NCI-H187 treated with DMSO at 0.1 percent for 48 hours (cell line): ENCODE measurements at regions not wholly inside any gene's neighbourhood (a gene's known extent, or its start where the extent isn't known, plus 50 kb on each side); places are given as distances from the start of the nearest gene placed in this dataset.

Source experiments
- DNase-seq: peaks from one replicate; lab custom pipeline; 2025; lab: John Stamatoyannopoulos, UW

- DNase-seq: no peak
These were observed 265.2 kb upstream of the PPP2R2D start for GRCh38 chr10:131635564-131636015.

GRCh38 chr10:131636116-131636515 is 264.7 kb upstream of the PPP2R2D start:
- no peak for DNase-seq

GRCh38 chr10:131636841-131637724 is 263.7 kb upstream of the PPP2R2D start:
- no peak for DNase-seq

DNA sequence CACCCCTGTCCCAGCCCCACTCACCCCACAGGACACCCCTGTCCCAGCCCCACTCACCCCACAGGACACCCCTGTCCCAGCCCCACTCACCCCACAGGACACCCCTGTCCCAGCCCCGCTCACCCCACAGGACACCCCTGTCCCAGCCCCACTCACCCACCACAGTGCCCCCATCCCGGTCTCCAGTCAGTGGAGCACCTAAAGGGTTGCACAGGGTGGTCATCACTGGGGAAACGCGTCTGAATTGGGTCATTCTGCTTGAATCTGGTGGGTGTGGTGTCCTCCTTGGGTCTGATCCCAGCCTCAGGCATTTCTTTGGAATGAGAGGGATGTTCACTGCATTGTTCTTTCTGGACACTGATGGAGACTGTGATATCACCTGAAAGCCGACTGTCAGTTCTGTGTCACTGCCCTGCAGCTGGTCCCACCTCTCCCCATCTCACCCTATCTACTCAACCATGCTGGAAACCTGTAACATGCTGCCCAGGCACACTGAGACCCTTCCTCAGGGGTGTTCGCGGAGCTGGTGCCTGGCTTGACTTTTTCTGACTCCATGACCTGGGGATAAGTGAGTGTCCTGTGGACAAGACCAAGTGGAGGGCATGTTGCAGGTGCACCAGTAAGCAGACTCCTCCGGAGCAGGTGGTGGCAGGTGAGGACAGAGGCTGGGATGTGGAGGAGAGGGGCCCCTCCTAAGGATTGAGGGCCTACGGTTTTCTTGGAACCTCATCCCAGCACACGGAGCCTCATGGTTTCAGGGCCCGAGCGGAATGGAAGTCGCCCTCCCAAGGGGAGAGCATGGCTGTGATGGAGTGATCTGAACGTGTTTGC is 262.5 kb upstream of the PPP2R2D start:
- DNase-seq: no peak

- no peak for DNase-seq
These were observed 261.9 kb upstream of the PPP2R2D start for GRCh38 chr10:131638880-131639278.

DNA sequence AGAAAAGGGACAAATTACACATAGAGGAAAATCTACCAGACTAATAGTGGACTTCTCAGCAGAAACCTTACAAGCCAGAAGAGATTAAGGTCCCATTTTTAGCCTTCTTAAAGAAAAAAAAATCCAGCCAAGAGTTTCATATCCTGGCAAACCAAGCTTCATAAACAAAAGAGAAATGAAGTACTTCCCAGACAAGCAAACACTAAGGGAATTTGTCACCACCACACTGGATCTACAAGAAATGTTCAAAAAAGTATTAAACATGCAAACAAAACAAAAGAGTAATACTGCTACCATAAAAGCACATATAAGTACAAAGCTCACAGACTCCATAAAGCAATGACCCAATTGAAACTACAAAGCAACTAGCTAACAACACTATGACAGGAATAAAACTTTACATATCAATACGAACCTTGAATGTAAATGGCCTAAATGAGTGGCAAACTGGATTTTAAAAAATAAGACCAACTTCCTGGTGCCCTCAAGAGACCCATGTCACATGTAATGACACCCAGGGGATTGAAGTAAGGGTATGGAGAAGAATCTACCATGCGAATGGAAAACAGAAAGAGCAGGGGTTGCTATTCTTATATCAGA is 260.7 kb upstream of the PPP2R2D start:
- no peak for DNase-seq

DNA sequence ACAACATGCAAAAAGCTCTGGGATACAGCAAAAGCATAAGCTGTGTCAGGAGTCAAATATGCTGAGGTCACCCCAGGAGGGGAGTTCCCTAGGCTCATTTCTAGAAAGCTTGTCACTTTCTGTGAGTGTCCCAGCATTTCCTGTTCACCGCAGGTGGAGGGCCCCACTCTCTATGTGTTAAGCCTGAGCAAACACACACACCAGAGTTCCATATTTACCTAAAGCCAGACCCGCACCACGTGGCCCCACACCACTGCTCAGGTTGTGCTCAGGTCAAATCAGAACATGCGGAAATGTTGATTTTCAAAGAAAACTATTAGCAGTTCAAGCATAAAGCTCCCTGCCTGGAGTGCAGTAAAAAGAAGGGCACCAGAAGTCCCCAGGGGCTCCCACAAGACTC is 259.6 kb upstream of the PPP2R2D start:
- peak; percentile 0 for DNase-seq

DNA sequence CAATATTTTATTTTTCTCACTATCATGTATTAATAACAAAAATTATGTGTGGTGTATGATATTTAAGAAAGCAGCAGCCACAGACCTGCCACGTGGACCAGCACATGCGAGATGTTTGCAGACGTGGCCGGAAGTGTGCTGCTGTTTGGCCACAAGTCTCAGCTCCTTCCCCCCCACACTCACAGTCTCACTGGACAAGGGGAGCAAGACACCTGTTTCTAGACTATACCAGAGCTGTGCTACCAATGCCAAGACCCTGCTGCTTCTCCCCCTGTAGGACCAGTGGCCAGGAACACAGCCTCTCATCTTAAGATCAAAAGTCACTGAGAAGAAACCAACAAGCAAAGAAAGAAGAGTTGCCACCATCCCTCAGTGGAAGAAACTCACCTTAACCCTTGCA is 258.9 kb upstream of the PPP2R2D start:
- no peak for DNase-seq

GRCh38 chr10:131642966-131643365 is 257.8 kb upstream of the PPP2R2D start:
- DNase-seq: no peak

GRCh38 chr10:131644289-131644688 is 256.5 kb upstream of the PPP2R2D start:
- no peak for DNase-seq

DNA sequence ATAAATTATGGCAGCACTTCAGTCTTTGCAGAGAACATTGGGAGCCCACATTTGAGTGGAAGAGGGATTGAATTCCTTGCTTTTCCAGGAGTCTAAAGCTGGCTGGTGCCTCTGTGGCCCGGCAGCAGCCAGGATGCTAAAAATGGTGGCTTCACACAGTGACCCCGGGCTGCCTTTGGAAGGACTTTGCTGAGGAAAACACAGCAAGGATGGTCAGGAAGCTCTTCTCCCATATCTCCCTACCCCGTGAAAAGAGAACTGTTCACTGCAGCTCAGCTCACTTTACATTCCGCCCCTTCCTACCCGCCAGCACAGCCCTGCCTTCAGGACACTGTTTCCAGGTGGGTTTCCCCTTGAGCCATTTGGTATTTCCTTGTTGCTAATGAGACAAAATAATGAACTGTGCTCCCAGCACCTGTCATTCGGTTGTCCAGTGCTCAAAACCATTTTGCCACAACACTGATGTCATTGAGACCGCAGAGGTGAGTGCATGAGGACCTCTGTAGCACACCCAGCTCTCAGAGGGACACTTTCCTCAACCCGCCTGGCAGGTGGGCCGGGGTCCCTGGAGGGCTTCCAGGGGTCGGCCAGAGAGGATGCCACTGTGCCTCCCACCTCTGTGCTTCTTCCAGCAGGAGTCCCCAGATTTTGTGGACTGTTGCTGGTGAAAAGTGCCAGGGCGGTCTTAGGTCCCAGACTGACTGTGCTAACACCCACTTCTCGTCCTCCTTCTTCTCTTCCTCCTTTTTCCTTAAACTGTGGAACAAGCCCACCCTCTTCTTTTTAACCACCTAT is 255.7 kb upstream of the PPP2R2D start:
- no peak for DNase-seq

GRCh38 chr10:131645756-131646155 is 255.1 kb upstream of the PPP2R2D start:
- no peak for DNase-seq

- DNase-seq: no peak
These were observed 254.0 kb upstream of the PPP2R2D start for GRCh38 chr10:131646551-131647525.

DNA sequence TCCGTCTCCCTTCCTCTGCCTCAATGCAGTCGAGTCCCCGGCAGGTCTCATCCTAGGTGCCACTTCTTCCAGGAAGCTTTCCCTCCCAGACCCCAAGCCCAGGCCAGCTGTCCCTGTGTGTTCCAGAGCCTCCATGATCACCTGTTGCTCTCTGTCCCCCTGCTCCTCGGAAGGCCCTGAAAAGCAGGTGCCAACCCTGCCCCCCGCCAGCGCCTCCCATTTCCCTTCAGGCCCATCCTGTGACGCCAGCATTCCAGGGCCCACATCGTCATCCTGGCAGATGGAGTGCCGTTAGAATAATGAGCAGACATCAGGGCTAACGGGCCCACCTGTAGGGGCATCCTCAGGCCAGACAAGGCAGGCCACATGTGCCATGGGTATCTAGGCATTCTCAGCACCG is 253.0 kb upstream of the PPP2R2D start:
- no peak for DNase-seq

DNA sequence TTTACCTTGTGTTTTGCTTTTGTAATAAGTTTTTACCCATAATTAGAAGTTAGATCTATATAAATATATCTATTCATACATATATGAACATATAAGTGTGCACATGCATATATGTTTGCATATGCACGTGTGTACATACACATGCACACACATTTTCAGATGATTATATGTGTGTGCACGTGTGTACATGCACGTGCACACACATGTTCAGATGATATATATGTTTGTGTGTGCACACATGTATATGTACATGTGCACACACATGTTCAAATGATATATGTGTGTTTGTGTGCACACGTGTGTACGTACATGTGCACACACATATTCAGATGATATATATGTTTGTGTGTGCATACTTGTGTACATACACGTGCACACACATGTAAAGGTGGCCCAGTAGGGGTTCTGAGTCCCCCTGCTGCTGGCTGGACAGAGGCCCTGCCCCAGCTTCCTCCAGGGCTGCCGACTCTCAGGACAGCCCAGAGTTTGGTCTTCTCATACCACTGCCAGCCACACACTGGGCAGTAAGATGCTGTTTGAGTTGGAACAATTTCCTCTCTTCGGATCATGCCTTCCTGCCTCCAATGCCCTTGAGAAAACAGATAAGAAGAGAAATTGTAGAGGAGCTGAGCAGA is 252.3 kb upstream of the PPP2R2D start:
- no peak for DNase-seq

DNA sequence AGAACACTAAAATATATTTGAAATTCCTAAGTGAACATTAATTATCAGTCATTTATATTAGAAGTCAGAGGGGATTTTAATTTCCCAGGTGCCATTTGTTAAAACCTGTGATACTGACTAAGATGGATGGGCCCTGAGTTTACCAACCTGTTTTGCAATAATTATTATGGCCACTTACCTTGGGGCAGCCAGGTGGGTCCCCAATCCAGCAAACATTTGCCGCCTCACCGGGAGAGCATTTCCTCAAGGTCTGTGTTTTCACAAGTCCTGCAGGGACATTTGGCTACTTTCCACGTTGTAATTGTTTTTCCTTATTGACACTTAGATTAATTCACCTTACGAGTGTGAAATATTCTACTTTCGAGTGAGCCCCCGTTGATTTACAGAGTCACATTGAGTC is 251.2 kb upstream of the PPP2R2D start:
- DNase-seq: no peak

- no peak for DNase-seq
These were observed 250.6 kb upstream of the PPP2R2D start for GRCh38 chr10:131650169-131650705.

DNA sequence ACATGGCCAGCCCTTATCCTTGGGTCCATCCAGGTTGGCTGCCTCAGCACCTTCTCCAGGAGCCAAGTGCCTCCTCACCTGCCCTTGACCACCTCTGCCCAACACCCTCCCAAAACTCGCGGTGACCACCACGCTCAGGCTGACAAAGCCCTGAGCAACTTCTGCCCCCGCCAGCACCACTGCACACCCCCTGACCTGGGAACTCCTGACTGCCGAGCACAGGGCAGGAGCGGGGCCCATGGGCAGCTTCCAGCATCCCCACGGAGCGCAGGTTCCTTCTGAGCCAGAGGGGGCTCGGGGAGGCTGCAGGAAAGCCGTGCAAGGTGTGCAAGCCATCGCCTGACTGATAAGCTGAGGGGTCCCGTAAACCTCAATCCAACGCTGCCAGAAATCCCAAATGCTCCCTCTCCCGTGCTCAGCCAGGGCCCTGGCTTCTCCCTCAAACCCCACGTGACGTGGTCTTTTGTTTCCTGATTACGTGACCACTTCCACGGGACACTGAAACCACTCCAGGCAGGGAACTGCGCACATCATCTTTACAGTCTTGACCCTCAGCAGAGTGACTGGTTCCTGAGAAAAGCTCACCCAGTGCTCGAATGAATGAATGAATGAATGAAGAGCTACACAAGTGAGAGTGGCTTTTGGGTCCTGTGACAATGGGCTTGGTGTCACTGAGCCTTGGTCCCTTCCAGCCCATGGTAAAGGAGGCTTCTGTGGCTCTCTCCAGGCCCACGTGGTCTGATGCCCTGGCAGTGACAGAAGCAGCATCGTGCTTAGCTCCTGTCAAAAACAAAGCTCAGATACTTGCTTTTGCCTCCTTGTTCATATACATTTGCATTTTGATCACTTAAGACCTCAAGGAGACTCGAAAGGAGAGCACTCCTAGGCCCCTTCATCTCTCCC is 249.8 kb upstream of the PPP2R2D start:
- DNase-seq: no peak
